K562 (cell line): ENCODE measurements at regions not wholly inside any gene's neighbourhood (a gene's known extent, or its start where the extent isn't known, plus 50 kb on each side); places are given as distances from the start of the nearest gene placed in this dataset.

Experiments
- FOXP1 ChIP-seq: sonication (generic); formaldehyde crosslinking; IDR thresholded peaks from 2 replicates; pipeline ENCODE4 v1.8.0; 2022; ENCODE audit warnings: mild to moderate bottlenecking, missing genetic modification reagents
- SRSF9 ChIP-seq: fragments of 200-400 bp; formaldehyde crosslinking; IDR thresholded peaks from 2 replicates; pipeline ENCODE4 v1.6.1; 2017; ENCODE audit warnings: low read depth, low read length, borderline replicate concordance

DNA sequence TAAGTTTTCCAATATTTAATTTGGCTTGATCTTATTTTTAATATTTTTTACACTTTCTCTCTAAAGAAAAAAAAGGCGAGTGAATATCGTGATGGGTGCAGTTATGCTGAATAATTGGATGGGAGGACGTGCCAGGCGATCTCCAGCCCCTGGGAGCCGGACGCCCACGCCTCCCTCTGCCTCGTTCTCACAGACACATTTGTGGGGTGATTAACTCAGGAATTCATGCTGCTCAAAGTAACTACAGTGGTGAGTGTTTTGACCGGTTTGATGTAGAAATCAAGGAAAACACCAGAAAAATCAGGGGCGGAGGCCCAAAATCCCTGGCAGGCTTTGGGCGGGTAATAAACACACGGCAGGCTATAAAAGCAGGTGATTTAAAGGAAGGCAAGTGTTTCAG is 736.8 kb upstream of the SALL3 start:
- TF ChIP-seq FOXP1 (CRISPR knock-in tag) (no peak), SRSF9 (no peak)
